ENCODE measurements at regions not wholly inside any gene's neighbourhood (a gene's known extent, or its start where the extent isn't known, plus 50 kb on each side); places are given as distances from the start of the nearest gene placed in this dataset.

- TF ChIP-seq CTCF (IDR thresholded peaks at IDR 0.05) (no peak), EP300 (IDR thresholded peaks at IDR 0.05) (no peak)
Observed at GRCh38 chr4:59484944-59485343, 1715.2 kb upstream of the ADGRL3 start.

Measured in tibial nerve (tissue), 4 donors.